AG10803 (cell line): ENCODE measurements at regions not wholly inside any gene's neighbourhood (a gene's known extent, or its start where the extent isn't known, plus 50 kb on each side); places are given as distances from the start of the nearest gene placed in this dataset.

Experiments used
- DNase-seq: peaks from one replicate; pipeline ENCODE4 v3.0.0; 2010; ENCODE audit warnings: low read depth
- H3K4me3 ChIP-seq: 2 replicates; pipeline ENCODE4 v1.5.1; 2011; ENCODE audit warnings: mild to moderate bottlenecking, low read length, control low read depth
- TF ChIP-seq, protein P1 (sequence below): conservative IDR thresholded peaks from 2 replicates; pipeline ENCODE4 v1.5.1; 2011; ENCODE audit warnings: mild to moderate bottlenecking, low read length, control low read depth, inconsistent platforms

DNA sequence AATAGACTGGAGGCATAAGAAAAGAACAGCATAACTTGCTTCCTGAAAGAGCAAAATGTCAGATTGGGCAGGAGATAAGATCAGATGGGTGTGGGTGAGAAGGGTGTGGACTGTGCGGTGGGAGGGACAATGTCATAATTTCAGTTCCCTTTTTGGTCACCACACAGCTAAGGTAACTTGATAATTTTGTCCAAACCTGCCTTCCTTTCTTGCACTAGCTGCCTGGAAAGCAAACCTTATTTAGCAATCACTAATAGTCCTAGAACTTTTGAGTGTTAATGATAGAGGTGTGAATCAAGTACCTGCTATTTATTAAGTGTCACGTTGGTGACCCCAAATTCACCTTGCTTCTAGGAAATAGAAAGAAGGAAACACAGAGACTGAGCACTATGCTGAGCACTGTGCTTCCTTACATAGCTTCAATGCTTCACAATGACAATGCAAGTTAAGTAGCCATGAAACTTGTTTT is 72.4 kb upstream of the SP4 start:
- DNase-seq = no peak

DNA sequence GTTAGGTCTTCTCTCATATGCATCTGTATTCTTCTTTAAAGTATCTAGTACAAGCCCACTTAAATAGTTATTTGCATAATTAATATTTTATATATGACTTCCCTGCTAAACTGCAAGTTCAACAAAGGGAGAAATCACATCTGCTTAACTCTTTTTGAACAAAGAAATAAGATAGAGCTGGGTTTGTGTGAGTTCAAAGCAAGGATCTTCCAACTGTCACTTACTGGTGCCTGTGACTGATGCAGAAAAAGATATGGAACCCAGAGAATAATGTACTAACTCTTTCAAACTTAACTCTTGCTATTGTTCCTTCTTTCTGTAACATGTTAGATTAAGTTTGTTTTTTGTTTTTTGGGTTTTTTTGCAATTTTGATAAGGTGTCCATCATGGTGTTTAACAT is 71.3 kb upstream of the SP4 start:
- no peak overlapping the region for H3K4me3 ChIP-seq
- DNase-seq = no peak
- TF ChIP-seq, protein P1, sequence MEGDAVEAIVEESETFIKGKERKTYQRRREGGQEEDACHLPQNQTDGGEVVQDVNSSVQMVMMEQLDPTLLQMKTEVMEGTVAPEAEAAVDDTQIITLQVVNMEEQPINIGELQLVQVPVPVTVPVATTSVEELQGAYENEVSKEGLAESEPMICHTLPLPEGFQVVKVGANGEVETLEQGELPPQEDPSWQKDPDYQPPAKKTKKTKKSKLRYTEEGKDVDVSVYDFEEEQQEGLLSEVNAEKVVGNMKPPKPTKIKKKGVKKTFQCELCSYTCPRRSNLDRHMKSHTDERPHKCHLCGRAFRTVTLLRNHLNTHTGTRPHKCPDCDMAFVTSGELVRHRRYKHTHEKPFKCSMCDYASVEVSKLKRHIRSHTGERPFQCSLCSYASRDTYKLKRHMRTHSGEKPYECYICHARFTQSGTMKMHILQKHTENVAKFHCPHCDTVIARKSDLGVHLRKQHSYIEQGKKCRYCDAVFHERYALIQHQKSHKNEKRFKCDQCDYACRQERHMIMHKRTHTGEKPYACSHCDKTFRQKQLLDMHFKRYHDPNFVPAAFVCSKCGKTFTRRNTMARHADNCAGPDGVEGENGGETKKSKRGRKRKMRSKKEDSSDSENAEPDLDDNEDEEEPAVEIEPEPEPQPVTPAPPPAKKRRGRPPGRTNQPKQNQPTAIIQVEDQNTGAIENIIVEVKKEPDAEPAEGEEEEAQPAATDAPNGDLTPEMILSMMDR = no peak

More for the DNA sequence above, 72.4 kb upstream of the SP4 start:
- TF ChIP-seq, protein P1 = no peak
- no peak overlapping the region for H3K4me3 ChIP-seq

GRCh38 chr7:21357151-21358097 is 70.5 kb upstream of the SP4 start:
- no peak for DNase-seq
- TF ChIP-seq, protein P1 = no peak
- H3K4me3 ChIP-seq = no peak overlapping the region

DNA sequence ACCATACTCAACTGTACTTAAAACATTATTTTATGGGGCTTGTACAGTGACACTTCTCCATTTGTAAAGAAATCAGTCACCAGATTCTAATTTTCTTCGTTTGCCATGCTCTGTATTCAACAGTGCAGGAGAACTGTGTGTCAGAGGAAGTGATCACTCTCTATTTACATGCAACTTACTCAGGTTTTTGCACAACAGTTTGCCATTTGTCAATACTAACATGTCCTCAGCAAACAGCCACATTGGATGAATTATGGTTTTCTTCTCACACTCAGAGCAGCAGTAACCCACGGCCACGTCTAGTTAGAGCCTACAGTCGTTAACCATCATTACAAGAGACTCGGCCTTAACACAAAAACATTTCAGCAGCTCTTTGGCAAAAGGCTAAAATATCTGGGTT is 69.2 kb upstream of the SP4 start:
- DNase-seq = no peak
- TF ChIP-seq, protein P1 = no peak
- no peak overlapping the region for H3K4me3 ChIP-seq

GRCh38 chr7:21359163-21359562 is 68.7 kb upstream of the SP4 start:
- no peak overlapping the region for H3K4me3 ChIP-seq
- no peak for DNase-seq
- TF ChIP-seq, protein P1 = no peak

GRCh38 chr7:21361413-21362125 is 66.3 kb upstream of the SP4 start:
- DNase-seq = no peak
- TF ChIP-seq, protein P1 = no peak
- no peak overlapping the region for H3K4me3 ChIP-seq
